ENCODE measurements at regions not wholly inside any gene's neighbourhood (a gene's known extent, or its start where the extent isn't known, plus 50 kb on each side); places are given as distances from the start of the nearest gene placed in this dataset.

DNA sequence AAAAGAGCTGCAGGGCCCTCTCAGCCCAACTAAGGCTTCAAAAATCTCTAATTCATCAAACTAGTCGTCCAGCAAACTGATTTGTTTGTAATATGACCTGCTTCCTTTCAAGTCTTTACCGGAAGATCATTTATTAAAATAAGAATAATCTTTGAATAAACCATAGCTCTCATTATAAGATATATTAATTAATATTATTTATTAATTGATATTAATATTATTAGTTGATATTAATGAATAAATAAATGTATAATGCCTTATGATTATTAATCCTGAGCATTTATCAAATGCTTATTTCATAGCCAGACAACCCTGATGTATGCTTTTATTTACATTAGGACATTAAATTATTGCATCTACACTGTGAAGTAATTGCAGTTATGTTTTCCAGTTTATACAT, 550.7 kb upstream of the ALCAM start:
- DNase-seq, result no peak

DNA sequence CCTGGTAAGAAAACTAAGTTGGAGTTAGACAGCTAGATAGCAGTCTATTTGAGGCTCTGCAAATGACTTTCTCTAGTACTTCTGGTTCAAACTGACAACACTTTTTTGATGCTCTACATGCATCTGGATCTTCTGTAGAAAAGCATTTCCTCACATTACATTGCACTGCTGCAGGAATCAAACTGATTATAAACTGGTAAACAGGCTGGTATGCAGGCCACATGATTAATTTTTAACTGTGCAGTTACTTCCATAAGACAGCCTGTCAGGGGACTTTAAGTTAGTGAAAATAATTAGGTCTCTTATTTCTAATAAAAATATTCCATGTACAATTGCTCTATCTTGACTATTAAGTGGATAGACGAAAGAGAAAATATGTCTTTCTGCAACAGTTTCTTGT, 550.0 kb upstream of the ALCAM start:
- no peak for DNase-seq

DNA sequence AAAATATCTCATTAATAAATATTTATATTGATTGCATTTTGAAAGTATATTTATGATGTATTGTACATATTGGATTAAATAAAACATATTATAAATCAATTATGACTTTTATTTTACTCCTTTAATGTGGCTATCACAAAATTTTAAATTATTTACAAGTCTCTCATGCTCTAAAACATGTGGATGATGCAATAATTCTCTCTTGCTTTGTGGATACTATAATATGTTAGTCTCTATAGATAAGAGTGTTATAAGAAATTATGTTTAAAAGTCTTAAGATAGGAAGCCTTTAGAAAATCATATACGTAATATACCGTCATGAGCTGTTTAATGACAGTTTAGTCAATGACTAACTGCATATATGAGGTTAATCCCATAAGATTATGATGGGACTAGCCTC, 547.4 kb upstream of the ALCAM start:
- DNase-seq, result no peak

GRCh38 chr3:104820959-104821358, 545.8 kb upstream of the ALCAM start:
- no peak for DNase-seq

DNA sequence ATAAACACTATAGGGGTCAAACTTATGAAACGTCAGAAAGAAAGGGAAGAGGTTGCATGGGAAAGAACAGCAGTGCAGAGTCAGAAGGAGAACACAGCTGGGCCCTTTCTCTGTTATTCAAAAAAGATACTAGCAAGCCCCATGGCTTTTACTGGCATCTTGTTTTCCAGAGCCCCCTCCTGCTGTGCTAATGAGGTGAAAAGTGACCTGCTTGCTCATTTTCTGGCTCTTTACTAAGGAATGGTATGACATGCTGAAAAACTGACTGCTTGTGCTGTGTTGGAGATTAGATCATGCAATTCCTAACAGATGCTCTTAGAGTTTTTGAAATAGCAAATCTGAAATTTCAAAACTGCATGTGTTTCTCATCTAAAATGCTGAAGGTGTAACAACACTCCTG, 541.6 kb upstream of the ALCAM start:
- DNase-seq, result no peak

GRCh38 chr3:104831071-104831470, 535.6 kb upstream of the ALCAM start:
- DNase-seq, result no peak

DNA sequence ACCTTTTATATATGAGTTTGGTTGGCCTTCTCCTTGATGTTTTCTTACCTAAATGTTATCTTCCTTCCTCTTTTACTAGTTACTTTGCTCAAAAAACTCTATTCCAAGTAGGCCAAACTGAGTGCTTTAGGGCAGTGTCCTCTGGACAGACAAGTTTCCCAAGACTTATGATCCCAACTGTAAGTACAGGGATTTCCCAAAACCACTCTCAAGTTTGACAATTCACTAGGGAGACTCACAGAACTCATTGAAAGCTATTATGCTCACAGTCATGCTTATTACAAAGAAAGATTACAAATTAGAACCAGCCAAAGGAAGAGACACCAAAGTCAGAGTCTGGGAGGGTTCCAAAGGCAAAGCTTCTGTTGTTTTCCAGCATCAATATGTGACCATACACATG, 534.2 kb upstream of the ALCAM start:
- no peak for DNase-seq

- no peak for DNase-seq
These were observed 531.3 kb upstream of the ALCAM start for GRCh38 chr3:104835376-104835775.

DNA sequence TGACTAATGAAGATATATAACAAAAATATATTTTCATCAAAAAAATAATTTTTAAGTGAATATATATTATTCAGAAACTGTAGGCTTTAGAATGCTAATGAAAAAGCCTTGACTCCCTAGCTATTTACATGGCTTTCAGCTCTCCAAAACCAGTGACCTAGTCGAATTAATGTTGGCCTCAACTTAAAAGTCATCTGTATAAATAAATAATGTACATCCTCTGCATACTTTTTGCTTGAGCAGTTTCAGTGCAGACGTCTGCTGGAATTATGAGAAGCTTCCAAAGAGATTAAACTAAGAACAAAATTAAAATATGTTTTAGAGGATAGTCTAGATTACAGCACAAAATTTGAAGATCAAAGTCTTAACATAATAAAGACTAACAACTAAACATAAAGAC, 520.4 kb upstream of the ALCAM start:
- DNase-seq, result no peak

GRCh38 chr3:104849070-104849469, 517.6 kb upstream of the ALCAM start:
- DNase-seq, result no peak

DNA sequence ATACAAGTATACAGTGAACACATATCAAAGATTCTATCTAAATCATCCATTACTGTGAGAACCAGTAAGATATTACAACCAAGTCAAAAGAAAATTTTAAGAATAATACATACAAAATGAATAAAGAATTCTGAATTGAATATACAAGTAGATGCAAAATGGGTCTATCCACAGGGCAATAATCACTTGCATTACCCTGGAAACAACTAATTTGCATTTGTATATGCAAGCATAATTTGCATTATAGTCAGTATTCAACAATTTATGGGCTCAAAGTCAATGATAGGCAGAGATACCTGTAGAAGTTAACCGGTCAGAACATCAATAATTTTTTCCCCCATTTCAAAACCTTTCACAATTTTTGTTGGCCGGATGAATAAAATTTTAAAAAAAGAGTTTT, 512.2 kb upstream of the ALCAM start:
- no peak for DNase-seq

DNA sequence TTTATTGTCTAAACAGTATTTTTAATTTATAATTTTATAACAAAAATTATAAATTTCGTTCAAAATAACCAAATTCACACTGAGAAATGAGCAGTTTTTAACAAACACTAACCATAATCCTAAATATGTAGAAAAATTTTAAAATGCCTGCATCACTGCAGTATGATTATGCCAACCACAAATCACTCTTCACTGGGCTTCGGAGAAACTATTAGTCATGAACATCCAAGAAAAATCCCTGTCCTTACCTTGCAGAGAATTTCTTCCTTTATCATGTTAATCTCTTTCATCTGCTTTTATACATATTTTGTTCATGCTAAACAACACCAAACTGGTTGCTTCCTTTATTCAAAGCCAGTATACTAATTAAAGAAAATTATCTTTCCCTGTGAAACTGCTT, 511.0 kb upstream of the ALCAM start:
- DNase-seq, result no peak

DNA sequence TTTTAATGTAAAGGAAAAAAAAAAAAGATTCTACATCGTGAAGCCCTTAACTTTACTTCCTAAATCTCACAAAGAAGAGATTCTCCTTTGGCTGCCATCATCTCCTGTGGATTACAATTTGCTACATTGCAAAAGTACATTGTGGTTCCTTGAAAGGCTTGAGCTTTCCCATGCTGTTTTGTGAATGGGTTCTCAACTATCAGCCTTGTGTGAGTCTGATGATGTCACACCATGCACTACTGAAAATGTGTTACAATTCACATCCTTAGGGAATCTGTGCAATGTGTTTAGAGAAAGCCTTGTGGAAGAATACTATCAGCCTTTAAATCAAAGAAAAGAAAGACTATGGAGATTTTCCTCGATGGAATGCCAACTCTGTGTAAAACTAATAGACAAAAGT, 510.0 kb upstream of the ALCAM start:
- DNase-seq, result no peak

DNA sequence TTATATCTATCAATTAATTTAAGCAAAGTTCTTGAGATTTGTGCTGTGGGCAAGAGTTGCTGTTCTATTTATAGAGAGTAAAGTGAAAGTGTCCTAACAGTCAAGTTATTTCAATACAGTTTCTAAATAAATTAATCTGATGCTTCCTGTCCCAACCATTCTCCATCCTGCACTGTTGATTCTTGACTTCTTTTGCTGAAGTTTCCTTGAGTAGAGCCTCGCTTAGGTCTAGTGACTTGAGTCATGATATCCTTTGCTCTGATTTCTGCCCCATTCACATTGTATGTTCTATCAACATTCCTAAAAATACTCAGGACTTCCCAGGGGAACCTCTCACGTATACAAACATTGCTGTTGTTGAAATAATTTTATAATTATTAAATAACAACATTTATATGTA, 498.4 kb upstream of the ALCAM start:
- DNase-seq, result no peak

- no peak for DNase-seq
These were observed 496.4 kb upstream of the ALCAM start for GRCh38 chr3:104870276-104870675.

- DNase-seq, result no peak
These were observed 493.4 kb upstream of the ALCAM start for GRCh38 chr3:104873331-104873730.

DNA sequence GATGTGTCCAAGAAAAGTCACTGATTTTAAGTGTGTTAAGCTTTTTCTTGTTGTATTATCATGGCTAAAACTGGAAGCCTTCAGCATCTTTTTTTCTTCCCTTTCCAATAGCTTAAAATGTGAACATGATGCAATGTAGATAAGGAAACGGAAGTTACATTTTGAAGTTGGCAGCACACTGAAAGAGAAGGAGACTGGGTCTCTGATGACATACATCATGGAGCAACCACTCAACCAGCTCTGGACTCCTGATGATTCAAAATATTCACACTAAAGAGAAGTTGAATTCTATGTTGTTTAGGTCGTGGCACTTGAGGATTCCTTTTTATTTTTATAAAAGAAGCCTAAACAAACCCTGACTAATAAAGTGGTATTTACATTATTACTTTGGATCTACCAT, 488.3 kb upstream of the ALCAM start:
- no peak for DNase-seq

DNA sequence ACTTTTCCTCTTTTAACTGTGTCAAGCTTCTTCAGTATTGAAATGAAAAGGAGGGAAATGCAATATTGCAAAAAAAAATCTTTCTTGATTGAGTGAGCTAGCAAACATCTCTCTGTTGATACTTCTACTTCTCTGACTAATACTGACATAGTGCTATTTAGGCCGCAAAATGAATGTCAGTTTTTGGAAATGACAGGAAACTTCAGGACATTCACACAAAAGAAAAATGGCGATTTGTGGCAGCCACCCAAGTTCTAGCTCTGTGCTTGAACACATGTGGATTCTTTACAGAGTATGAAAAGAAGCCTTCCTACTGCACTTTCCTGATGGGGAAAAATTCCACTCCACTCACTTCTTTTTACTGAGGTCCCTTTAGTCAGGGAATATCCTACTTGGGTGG, 486.8 kb upstream of the ALCAM start:
- DNase-seq, result no peak

GRCh38 chr3:104885214-104885814, 481.4 kb upstream of the ALCAM start:
- no peak for DNase-seq

DNA sequence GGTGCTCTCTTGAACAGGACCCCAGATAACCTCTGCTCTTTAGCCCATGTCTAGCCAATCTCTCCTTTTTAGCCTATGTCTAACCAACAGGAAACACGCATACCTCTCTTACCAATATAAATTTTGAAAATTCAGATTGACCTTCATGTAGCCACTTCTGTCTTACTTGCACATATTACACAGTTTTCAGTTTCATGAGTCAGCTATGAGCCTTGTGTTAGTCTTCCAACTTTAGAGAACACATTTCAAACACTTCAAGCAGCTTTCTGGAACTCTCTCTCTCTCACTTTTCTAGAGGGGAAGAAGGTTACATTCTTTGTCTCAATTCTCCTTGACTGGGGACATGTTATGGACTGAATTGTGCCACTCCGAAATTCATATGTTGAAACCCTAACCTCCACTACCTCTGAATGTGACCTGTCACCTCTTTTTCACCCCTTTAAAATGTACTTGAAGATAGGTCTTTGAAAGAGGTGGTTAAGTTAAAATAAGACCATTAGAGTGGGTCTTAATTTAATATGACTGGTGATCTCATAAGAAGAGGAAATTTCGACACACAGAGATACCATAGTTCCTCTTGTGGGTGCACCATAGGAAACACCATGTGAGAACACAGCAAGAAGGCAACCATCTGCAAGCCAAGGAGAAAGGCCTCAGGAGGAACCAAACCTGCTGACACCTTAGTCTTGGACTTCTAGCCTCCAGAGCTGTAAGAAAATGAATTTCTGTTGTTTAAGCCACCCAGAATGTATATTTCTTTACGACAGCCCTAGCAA, 480.3 kb upstream of the ALCAM start:
- DNase-seq, result no peak

GRCh38 chr3:104887069-104887468, 479.6 kb upstream of the ALCAM start:
- DNase-seq, result no peak

- no peak for DNase-seq
These were observed 479.1 kb upstream of the ALCAM start for GRCh38 chr3:104887619-104888018.

- DNase-seq, result no peak
These were observed 474.7 kb upstream of the ALCAM start for GRCh38 chr3:104892044-104892443.

GRCh38 chr3:104896624-104897023, 470.1 kb upstream of the ALCAM start:
- no peak for DNase-seq

Data from amygdala (tissue), 56 donors.